CD1c-positive myeloid dendritic cell (primary cell): ENCODE measurements at regions not wholly inside any gene's neighbourhood (a gene's known extent, or its start where the extent isn't known, plus 50 kb on each side); places are given as distances from the start of the nearest gene placed in this dataset.
A peak's percentile ranks its signal among the peaks of the same experiment; 100 is the strongest.

Experiments used
- DNase-seq: peaks from one replicate; pipeline ENCODE4 v3.0.0-alpha.2; 2016; ENCODE audit errors: extremely low spot score

DNA sequence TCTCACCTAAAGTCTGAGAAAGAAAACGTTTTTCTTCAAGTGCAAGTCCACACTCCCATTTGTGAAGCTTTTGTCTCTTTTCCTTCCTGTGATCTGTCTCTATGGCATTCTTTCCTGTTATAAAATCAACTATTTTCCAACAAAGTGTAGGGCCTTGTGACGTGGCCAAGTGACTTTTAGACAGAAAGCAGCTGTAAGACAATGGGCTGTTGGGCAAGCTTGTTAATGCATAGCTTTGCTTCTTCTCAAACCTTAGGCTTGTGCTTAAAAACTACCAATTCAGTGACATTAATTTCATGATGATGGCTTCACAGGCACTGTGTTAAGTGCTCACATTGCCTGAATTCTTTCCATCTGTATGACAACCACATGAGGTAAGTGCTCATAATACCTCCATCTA is 83.5 kb downstream of the VCY1B start:
- DNase-seq: no peak

- no peak for DNase-seq
These were observed 89.6 kb downstream of the VCY1B start for GRCh38 chrY:14145614-14146013.

GRCh38 chrY:14182776-14183175 is 126.7 kb downstream of the VCY1B start:
- no peak for DNase-seq

GRCh38 chrY:14222014-14222413 is 166.0 kb downstream of the VCY1B start:
- no peak for DNase-seq

- DNase-seq: no peak
These were observed 175.7 kb downstream of the VCY1B start for GRCh38 chrY:14231703-14232102.

- DNase-seq: no peak
These were observed 179.0 kb downstream of the VCY1B start for GRCh38 chrY:14235070-14235469.

DNA sequence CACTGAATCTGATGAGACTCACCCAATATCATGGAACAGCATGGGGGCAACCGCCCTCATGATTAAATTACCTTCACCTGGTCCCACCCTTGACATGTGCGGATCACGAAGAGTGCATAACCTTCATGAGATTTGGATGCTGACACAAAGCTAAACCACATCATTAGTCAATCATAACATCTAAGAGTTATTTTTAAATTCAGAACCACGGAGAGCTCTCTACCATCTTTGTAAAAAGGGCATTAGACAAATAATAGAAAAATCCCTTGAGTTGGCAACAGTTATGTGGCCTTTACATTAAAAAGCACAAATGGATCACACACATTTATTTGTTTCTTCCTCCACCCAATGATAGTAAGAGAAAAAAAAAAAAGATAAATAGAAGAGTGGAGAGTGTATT is 182.2 kb downstream of the VCY1B start:
- no peak for DNase-seq

DNA sequence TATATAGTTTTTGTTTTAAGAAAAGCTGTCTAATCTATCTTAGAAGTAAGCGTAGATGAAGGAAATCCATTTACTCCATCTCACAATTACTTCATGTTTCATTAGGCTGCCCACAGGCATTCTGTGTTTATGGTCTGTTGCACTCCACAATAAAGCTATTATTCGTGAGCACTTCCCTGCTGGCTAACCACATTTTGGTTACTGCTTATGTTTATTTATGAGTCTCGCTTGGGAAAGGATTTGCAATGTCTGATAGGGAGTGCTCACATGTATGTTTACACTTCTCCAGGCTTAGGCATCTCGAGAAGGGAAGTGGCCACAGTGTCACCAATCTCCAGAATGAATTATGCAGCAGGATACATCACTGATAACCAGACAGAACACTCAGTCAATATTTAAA is 190.9 kb downstream of the VCY1B start:
- DNase-seq: no peak

DNA sequence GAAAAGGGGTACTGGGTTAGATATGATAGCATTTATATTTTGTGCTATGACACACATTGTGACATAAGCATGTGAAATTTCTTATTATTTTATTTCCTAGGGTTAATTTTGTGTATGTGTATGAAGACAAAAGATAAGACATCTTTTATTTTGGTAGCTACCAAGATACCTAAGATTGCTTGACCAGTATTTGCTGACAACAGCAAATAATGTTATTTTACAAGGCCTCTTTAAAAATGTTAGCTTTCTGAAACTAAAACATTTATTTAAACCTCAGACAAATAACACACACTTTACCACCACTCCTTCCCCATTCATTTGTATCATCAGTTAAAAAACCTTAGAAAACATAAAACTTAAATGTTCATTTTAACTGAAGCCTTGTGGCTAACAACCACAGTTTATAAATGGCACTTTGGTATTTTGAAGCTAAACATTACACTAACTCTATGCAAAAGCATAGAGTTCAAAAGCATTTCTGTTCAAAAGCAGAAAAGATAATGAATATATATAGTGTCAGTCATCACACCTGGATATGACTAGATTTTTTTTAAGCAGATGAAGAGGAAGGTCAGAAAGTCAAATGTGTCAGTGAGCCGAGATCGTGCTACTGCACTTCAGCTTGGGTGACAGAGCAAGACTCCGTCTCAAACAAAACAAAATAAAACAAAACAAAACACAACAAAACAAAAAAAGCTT is 193.0 kb downstream of the VCY1B start:
- DNase-seq: no peak

GRCh38 chrY:14255965-14256816 is 200.2 kb downstream of the VCY1B start:
- DNase-seq: no peak

- DNase-seq: no peak
These were observed 200.8 kb downstream of the VCY1B start for GRCh38 chrY:14256817-14257168.

GRCh38 chrY:14277029-14277428 is 221.0 kb downstream of the VCY1B start:
- no peak for DNase-seq

GRCh38 chrY:14290656-14291375 is 233.5 kb upstream of the NLGN4Y start:
- DNase-seq: no peak

DNA sequence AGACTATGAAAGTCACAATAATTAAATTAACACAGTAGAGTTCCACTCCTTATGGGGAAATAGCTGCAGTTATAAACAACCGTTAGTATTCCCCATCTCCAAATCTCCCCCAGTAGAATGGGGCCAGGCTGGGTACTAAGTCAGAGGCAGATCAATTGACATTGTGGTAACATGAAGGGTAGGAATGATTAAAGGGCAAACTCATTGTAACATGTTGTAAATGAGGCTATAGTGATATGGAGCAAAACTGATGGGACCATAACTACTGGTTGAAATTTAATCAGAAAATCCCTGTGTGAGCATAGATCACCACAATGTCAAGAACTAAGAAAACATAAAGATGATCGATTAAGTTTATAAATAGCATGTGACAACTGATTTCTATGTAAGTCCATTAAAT is 231.9 kb upstream of the NLGN4Y start:
- DNase-seq: no peak

GRCh38 chrY:14300775-14301174 is 223.6 kb upstream of the NLGN4Y start:
- no peak for DNase-seq

- no peak for DNase-seq
These were observed 222.8 kb upstream of the NLGN4Y start for GRCh38 chrY:14301552-14301951.

DNA sequence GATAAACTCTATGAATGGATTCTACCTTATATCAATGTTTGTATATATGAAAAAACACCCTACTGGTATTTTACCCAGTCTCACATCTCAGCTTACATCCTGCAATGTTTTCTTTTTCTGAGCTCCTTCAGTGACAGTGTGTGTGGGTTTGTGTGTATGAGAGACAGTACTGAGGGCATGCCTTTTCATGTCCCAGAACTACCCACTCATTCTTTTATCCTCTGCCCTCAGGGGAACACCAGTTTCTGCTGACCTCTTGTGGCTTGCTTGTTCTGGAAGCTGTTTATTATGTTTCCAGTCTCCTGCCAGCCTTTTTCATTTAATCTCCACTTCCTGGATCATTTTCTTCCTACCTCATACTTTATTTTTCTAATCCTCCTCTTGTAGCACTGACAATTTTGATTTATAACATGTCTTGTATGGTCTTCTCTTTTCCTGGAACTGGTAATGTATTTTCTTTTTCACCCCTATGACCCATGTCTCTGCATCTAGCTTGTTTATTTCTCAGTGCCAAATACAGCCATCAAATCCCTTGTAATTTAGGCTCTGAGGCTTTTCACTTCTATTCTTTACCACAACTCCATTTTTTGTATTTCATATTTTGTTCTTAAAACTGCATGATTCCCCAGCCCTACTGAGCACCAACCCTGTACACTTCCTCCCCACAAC is 195.5 kb upstream of the NLGN4Y start:
- DNase-seq: no peak

- DNase-seq: no peak
These were observed 194.0 kb upstream of the NLGN4Y start for GRCh38 chrY:14330362-14330761.

- no peak for DNase-seq
These were observed 184.8 kb upstream of the NLGN4Y start for GRCh38 chrY:14339524-14339923.

GRCh38 chrY:14340459-14341143 is 183.7 kb upstream of the NLGN4Y start:
- DNase-seq: peak; percentile 72

- DNase-seq: peak; percentile 54
These were observed 179.5 kb upstream of the NLGN4Y start for GRCh38 chrY:14344648-14345333.
